MCF 10A (cell line): ENCODE measurements at regions not wholly inside any gene's neighbourhood (a gene's known extent, or its start where the extent isn't known, plus 50 kb on each side); places are given as distances from the start of the nearest gene placed in this dataset.

Experiments used
- BruUV-seq: library from RNA; stranded (reverse); fragments of 400-500 nt; replicated peaks from 2 replicates; lab custom pipeline; 2021; lab: Mats Ljungman, UMichigan
- CTCF ChIA-PET: fragments of 300-600 bp; sonication (Branson Sonifier 250); formaldehyde crosslinking; extraction: SDS; loops from one replicate; lab custom pipeline; 2021; ENCODE audit warnings: antibody characterized with exemption, inconsistent platforms; lab: Yijun Ruan, JAX
- POLR2A ChIA-PET: fragments of 300-600, 350-650 bp; sonication (Branson Sonifier 250); formaldehyde crosslinking; extraction: SDS; loops from one replicate; lab custom pipeline; 2020; ENCODE audit warnings: antibody characterized with exemption, inconsistent platforms; lab: Yijun Ruan, JAX
- DNase-seq: peaks from one replicate; pipeline ENCODE4 v3.0.0-alpha.2; 2018; ENCODE audit not compliant: unreplicated experiment
- H3K27ac Mint-ChIP-seq: one replicate; pipeline ENCODE4 v1.8.0; 2022; ENCODE audit warnings: mild to moderate bottlenecking, low read depth, mixed read lengths; ENCODE audit not compliant: unreplicated experiment
- H3K27me3 Mint-ChIP-seq: one replicate; pipeline ENCODE4 v1.8.0; 2022; ENCODE audit warnings: mixed read lengths; ENCODE audit not compliant: insufficient read depth, unreplicated experiment
- H3K36me3 Mint-ChIP-seq: one replicate; pipeline ENCODE4 v1.8.0; 2022; ENCODE audit warnings: mild to moderate bottlenecking, moderate library complexity, mixed read lengths; ENCODE audit not compliant: insufficient read depth, unreplicated experiment
- H3K4me1 Mint-ChIP-seq: one replicate; pipeline ENCODE4 v1.8.0; 2022; ENCODE audit warnings: mixed read lengths; ENCODE audit not compliant: insufficient read depth, unreplicated experiment
- H3K4me3 Mint-ChIP-seq: one replicate; pipeline ENCODE4 v1.8.0; 2022; ENCODE audit warnings: mild to moderate bottlenecking, moderate library complexity, mixed read lengths; ENCODE audit not compliant: unreplicated experiment
- H3K9me3 Mint-ChIP-seq: one replicate; pipeline ENCODE4 v1.8.0; 2022; ENCODE audit warnings: mixed read lengths; ENCODE audit not compliant: unreplicated experiment
- intact Hi-C: fragments of 100-400 bp; cut with micrococcal nuclease; formaldehyde crosslinking; loops from 2 replicates; pipeline ENCODE4 v1.14.1; 2022
- TF ChIP-seq, protein P1 (sequence below): fragments of 200-600 bp; IDR thresholded peaks from one replicate; pipeline ENCODE4 v1.8.0; 2022; ENCODE audit warnings: antibody characterized with exemption, mild to moderate bottlenecking; ENCODE audit not compliant: unreplicated experiment

DNA sequence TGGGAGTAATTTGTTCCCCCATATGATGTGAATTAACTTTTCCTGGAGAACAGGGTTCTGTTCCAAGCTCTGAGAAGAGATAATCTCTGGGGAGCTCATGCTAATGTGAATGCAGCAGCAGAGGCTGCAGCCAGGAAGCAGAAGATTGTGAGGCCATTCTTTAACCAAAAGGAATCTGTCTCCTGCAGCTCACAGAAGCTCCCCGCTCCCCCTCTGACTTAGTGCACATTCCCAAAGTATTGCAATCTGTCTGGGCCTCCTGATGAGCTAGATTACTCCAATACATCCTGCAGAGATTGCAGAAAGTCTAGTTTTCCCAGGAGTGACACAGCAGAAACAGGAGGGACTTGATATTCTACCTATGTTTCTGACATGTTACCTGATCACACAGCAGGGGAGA lies 420.6 kb upstream of the FAT3 start:
- BruUV-seq = no TSS peak
- TF ChIP-seq, protein P1, sequence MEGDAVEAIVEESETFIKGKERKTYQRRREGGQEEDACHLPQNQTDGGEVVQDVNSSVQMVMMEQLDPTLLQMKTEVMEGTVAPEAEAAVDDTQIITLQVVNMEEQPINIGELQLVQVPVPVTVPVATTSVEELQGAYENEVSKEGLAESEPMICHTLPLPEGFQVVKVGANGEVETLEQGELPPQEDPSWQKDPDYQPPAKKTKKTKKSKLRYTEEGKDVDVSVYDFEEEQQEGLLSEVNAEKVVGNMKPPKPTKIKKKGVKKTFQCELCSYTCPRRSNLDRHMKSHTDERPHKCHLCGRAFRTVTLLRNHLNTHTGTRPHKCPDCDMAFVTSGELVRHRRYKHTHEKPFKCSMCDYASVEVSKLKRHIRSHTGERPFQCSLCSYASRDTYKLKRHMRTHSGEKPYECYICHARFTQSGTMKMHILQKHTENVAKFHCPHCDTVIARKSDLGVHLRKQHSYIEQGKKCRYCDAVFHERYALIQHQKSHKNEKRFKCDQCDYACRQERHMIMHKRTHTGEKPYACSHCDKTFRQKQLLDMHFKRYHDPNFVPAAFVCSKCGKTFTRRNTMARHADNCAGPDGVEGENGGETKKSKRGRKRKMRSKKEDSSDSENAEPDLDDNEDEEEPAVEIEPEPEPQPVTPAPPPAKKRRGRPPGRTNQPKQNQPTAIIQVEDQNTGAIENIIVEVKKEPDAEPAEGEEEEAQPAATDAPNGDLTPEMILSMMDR = no peak
- no peak for DNase-seq
- CTCF ChIA-PET = no interaction called here
- no peak overlapping the region for H3K27ac Mint-ChIP-seq
- POLR2A ChIA-PET = no interaction called here
- no peak overlapping the region for H3K4me3 Mint-ChIP-seq
- H3K9me3 Mint-ChIP-seq = no peaks in the 10 kb centered on the region
- intact Hi-C loops = no loop called here
- no peaks in the 10 kb centered on the region for H3K4me1 Mint-ChIP-seq
- no peaks in the 10 kb centered on the region for H3K27me3 Mint-ChIP-seq
- H3K36me3 Mint-ChIP-seq = no peaks in the 10 kb centered on the region

DNA sequence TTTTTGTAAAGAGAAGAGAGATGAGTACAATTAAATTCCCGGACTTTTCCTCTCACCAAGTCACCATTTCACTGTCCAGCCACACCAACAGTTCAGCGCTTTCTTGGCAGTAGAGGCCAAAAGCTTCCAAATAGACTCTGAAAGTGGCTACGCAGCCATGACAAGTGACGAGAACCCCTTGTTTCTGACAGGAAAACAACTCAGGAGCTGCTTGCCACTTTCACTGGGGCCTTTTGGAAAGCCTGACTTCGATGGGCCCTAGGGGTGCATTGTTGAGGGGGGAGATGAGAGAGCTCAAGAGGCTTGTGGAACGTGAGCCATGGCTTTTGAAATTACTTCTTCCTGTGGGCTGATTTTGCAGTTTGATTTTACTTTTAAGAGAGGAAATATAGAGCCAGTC lies 422.1 kb upstream of the FAT3 start:
- no peak for DNase-seq
- no TSS peak for BruUV-seq
- Mint-ChIP-seq H3K4me1 (no peaks in the 10 kb centered on the region), H3K27me3 (no peaks in the 10 kb centered on the region), H3K27ac (no peak overlapping the region), H3K4me3 (no peak overlapping the region), H3K9me3 (no peaks in the 10 kb centered on the region), H3K36me3 (no peaks in the 10 kb centered on the region)
- TF ChIP-seq, protein P1 = no peak
- POLR2A ChIA-PET = no interaction called here
- intact Hi-C loops = no loop called here
- CTCF ChIA-PET = interaction anchor here (0.9 kb wide), 1 partner anchor 12 kb away, joined by 3 read pairs; no protein-coding TSS in a partner anchor

DNA sequence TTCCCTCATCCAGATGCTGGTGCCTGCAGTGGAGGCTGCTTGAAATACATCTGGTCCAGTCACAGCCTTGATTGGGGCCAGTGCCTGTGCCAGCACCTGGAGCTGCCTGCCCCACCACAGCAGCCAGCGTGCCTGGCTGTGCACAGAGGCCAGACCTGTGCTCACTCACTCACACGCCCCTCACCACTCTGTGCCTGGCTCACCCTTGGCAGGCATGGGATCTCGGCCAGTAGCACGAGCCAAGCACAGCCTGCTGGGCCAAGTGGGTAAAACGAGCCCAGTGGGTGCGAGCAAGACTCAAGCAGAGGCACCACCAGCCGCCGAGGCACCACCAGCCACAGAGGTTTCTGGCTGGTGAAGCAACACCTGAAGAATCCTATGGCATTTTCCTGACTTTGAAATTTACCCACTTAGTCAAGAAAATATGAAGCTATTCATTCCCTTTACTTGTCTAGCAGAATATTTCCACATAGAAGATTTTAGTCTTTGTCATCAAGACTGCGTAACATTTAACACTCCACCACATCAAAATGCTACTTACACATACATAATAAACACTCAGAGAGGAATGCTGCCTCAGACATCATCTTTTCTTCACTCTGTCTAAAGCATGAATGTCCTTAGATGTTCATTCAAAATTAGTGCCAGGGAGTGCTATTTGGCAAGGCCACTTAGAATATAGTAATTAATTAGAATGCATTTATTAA lies 424.3 kb upstream of the FAT3 start:
- no peak overlapping the region for H3K4me3 Mint-ChIP-seq
- BruUV-seq = no TSS peak
- no peaks in the 10 kb centered on the region for H3K9me3 Mint-ChIP-seq
- CTCF ChIA-PET = interaction anchor here (0.7 kb wide), 1 partner anchor 1081 kb away, joined by 3 read pairs; no protein-coding TSS in a partner anchor
- peaks cover 5% of the 10 kb centered on the region for H3K4me1 Mint-ChIP-seq
- POLR2A ChIA-PET = no interaction called here
- no peak for DNase-seq
- intact Hi-C loops = no loop called here
- no peak overlapping the region for H3K27ac Mint-ChIP-seq
- H3K27me3 Mint-ChIP-seq = no peaks in the 10 kb centered on the region
- H3K36me3 Mint-ChIP-seq = no peaks in the 10 kb centered on the region
- TF ChIP-seq, protein P1 = no peak

DNA sequence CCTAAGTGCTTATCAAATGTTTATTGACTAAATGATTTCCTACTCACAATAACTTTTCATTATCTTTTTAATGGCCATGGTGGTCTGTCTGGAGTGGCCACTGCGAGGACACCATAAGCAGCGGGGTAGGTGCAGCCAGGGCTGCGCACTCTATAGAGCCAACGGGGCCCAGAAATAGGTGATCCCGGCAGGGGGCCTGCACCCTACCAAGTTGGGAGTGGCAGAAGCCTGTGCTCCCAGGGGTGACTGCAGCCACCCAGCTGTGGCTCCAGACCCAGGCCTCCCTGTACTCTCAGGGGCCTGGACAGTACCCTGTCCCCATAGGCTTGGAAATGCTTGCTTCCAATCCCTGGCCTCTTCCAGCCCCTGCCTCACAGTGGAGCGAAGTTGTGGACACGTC lies 426.4 kb upstream of the FAT3 start:
- ChIA-PET CTCF (no interaction called here), POLR2A (no interaction called here)
- Mint-ChIP-seq H3K9me3 (no peaks in the 10 kb centered on the region), H3K4me1 (peaks cover 5% of the 10 kb centered on the region), H3K36me3 (no peaks in the 10 kb centered on the region), H3K27ac (no peak overlapping the region), H3K4me3 (no peak overlapping the region), H3K27me3 (no peaks in the 10 kb centered on the region)
- no TSS peak for BruUV-seq
- intact Hi-C loops = no loop called here
- TF ChIP-seq, protein P1 = no peak
- DNase-seq = no peak
